Prostate gland (tissue), 2 donors: ENCODE measurements at regions not wholly inside any gene's neighbourhood (a gene's known extent, or its start where the extent isn't known, plus 50 kb on each side); places are given as distances from the start of the nearest gene placed in this dataset.

Experiments used
- POLR2A ChIP-seq: fragments of 450-650 bp; IDR thresholded peaks from one replicate; pipeline ENCODE4 v1.6.1; 2016; ENCODE audit warnings: antibody characterized with exemption, mild to moderate bottlenecking
- POLR2AphosphoS5 ChIP-seq: sonication (generic); formaldehyde crosslinking; IDR thresholded peaks from one replicate; pipeline ENCODE4 v1.6.1; 2017; ENCODE audit warnings: antibody characterized with exemption
- TF ChIP-seq, protein P1 (sequence below), 4 experiments: fragments of 200-600 bp in 2 of 4; fragments of 450-650 bp in 2 of 4; sonication (generic) in 2 of 4; IDR thresholded peaks; 1 replicate in 3 of 4; 2 replicates in 1 of 4; pipeline ENCODE4 v1.5.1; 2016 to 2019; ENCODE audit warnings: antibody characterized with exemption in 4 of 4, mild to moderate bottlenecking in 2 of 4, moderate library complexity in 2 of 4

DNA sequence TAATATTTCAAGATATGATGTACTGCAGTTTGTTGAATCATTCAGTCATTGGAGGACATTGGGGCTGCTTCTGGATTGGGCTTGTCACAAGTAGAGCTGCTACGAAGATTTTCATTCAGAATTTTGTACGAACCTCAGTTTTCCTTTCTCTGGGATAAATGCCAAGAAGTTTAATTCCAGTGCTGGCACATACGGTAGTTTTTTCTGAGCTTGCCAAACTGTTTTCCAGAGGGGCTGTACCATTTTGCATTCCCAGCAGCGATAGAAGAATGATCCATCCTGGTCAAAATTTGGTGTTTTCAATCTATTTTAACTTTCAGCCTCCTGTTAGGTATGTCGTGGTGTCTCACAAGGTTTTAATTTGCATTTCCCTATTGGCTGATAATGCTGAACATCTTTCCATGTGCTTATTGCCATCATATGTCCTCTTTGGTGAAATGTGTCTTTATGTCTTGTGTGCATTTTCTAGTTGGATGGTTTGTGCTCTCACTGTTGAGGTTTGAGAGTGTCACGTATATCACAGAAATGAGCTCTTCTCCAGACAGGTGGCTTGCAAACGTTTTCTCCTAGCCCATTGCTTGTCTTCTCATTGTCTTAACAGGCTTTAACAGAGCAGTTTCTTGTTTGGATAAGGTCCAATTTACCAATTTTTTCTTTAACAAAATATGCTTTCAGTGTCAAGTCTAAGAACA is 612.6 kb downstream of the GALR1 start:
- TF ChIP-seq, protein P1, sequence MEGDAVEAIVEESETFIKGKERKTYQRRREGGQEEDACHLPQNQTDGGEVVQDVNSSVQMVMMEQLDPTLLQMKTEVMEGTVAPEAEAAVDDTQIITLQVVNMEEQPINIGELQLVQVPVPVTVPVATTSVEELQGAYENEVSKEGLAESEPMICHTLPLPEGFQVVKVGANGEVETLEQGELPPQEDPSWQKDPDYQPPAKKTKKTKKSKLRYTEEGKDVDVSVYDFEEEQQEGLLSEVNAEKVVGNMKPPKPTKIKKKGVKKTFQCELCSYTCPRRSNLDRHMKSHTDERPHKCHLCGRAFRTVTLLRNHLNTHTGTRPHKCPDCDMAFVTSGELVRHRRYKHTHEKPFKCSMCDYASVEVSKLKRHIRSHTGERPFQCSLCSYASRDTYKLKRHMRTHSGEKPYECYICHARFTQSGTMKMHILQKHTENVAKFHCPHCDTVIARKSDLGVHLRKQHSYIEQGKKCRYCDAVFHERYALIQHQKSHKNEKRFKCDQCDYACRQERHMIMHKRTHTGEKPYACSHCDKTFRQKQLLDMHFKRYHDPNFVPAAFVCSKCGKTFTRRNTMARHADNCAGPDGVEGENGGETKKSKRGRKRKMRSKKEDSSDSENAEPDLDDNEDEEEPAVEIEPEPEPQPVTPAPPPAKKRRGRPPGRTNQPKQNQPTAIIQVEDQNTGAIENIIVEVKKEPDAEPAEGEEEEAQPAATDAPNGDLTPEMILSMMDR (IDR thresholded peaks at IDR 0.05) = no peak
- TF ChIP-seq POLR2AphosphoS5 = no peak
- no peak for TF ChIP-seq POLR2A
